Femur (tissue), 1 donor: ENCODE measurements at regions not wholly inside any gene's neighbourhood (a gene's known extent, or its start where the extent isn't known, plus 50 kb on each side); places are given as distances from the start of the nearest gene placed in this dataset.
"Not testable (repeated sequence)": the region's sequence is repeated elsewhere in the genome, so short reads cannot be mapped to it uniquely, and the experiment has no call there.

ENCODE experiments used
- DNase-seq: peaks from one replicate; pipeline ENCODE4 v3.0.0-alpha.2; 2017

GRCh38 chr14:53741479-53742232, 215.0 kb downstream of the BMP4 start:
- DNase-seq, result no peak

GRCh38 chr14:53740570-53740969, 216.1 kb downstream of the BMP4 start:
- no peak for DNase-seq

GRCh38 chr14:53735916-53736315, 220.7 kb downstream of the BMP4 start:
- no peak for DNase-seq

- no peak for DNase-seq
These were observed 233.4 kb downstream of the BMP4 start for GRCh38 chr14:53723221-53723620.

- DNase-seq, result no peak
These were observed 237.1 kb downstream of the BMP4 start for GRCh38 chr14:53719536-53719935.

GRCh38 chr14:53716578-53716977, 240.0 kb downstream of the BMP4 start:
- DNase-seq, result no peak

- DNase-seq, result peak; percentile 15
These were observed 241.4 kb downstream of the BMP4 start for GRCh38 chr14:53715193-53715721.

- DNase-seq, result no peak
These were observed 242.0 kb downstream of the BMP4 start for GRCh38 chr14:53714495-53715192.

- not testable (repeated sequence) for DNase-seq
These were observed 243.7 kb downstream of the BMP4 start for GRCh38 chr14:53712901-53713300.

- DNase-seq, result no peak
These were observed 245.4 kb downstream of the BMP4 start for GRCh38 chr14:53711205-53711604.

GRCh38 chr14:53710615-53711014, 246.0 kb downstream of the BMP4 start:
- no peak for DNase-seq

- DNase-seq, result no peak
These were observed 247.2 kb downstream of the BMP4 start for GRCh38 chr14:53709381-53709780.

GRCh38 chr14:53703457-53703856, 253.2 kb downstream of the BMP4 start:
- DNase-seq, result no peak

- no peak for DNase-seq
These were observed 255.3 kb downstream of the BMP4 start for GRCh38 chr14:53701108-53701875.

GRCh38 chr14:53696217-53696965, 260.2 kb downstream of the BMP4 start:
- no peak for DNase-seq

GRCh38 chr14:53695692-53696214, 260.9 kb downstream of the BMP4 start:
- no peak for DNase-seq

GRCh38 chr14:53692885-53693284, 263.7 kb downstream of the BMP4 start:
- DNase-seq, result no peak

- DNase-seq, result no peak
These were observed 264.2 kb downstream of the BMP4 start for GRCh38 chr14:53692451-53692850.

GRCh38 chr14:53683229-53683628, 273.4 kb downstream of the BMP4 start:
- no peak for DNase-seq

- no peak for DNase-seq
These were observed 284.1 kb downstream of the BMP4 start for GRCh38 chr14:53672526-53672925.

GRCh38 chr14:53670701-53671100, 285.9 kb downstream of the BMP4 start:
- no peak for DNase-seq

- DNase-seq, result no peak
These were observed 287.7 kb downstream of the BMP4 start for GRCh38 chr14:53668897-53669296.
